ENCODE measurements at regions not wholly inside any gene's neighbourhood (a gene's known extent, or its start where the extent isn't known, plus 50 kb on each side); places are given as distances from the start of the nearest gene placed in this dataset.

- no peak for DNase-seq (ENCODE audit: low spot score)
These were observed 559.0 kb downstream of the PCDH17 start for GRCh38 chr13:58190577-58190976.

GRCh38 chr13:58191754-58192153, 560.2 kb downstream of the PCDH17 start:
- no peak for DNase-seq (ENCODE audit: low spot score)

GRCh38 chr13:58202099-58202498, 570.6 kb downstream of the PCDH17 start:
- no peak for DNase-seq (ENCODE audit: low spot score)

GRCh38 chr13:58207501-58207900, 576.0 kb downstream of the PCDH17 start:
- DNase-seq (ENCODE audit: low spot score): no peak

GRCh38 chr13:58235454-58235853, 603.9 kb downstream of the PCDH17 start:
- no peak for DNase-seq (ENCODE audit: low spot score)

GRCh38 chr13:58238972-58239773, 607.6 kb downstream of the PCDH17 start:
- no peak for DNase-seq (ENCODE audit: low spot score)

GRCh38 chr13:58239774-58240268, 608.3 kb downstream of the PCDH17 start:
- no peak for DNase-seq (ENCODE audit: low spot score)

- DNase-seq (ENCODE audit: low spot score): no peak
These were observed 615.5 kb downstream of the PCDH17 start for GRCh38 chr13:58247080-58247479.

- no peak for DNase-seq (ENCODE audit: low spot score)
These were observed 623.4 kb downstream of the PCDH17 start for GRCh38 chr13:58254943-58255342.

GRCh38 chr13:58266271-58266670, 634.7 kb downstream of the PCDH17 start:
- no peak for DNase-seq (ENCODE audit: low spot score)

GRCh38 chr13:58298556-58299135, 667.1 kb downstream of the PCDH17 start:
- DNase-seq (ENCODE audit: low spot score): peak; percentile 7

- DNase-seq (ENCODE audit: low spot score): no peak
These were observed 668.7 kb downstream of the PCDH17 start for GRCh38 chr13:58300224-58300623.

- DNase-seq (ENCODE audit: low spot score): no peak
These were observed 669.6 kb downstream of the PCDH17 start for GRCh38 chr13:58300974-58301681.

- DNase-seq (ENCODE audit: low spot score): no peak
These were observed 670.8 kb downstream of the PCDH17 start for GRCh38 chr13:58302349-58302748.

- no peak for DNase-seq (ENCODE audit: low spot score)
These were observed 674.5 kb downstream of the PCDH17 start for GRCh38 chr13:58306062-58306461.

- DNase-seq (ENCODE audit: low spot score): no peak
These were observed 681.7 kb downstream of the PCDH17 start for GRCh38 chr13:58313219-58313618.

GRCh38 chr13:58318495-58319167, 687.1 kb downstream of the PCDH17 start:
- DNase-seq (ENCODE audit: low spot score): no peak

GRCh38 chr13:58324161-58324560, 692.6 kb downstream of the PCDH17 start:
- DNase-seq (ENCODE audit: low spot score): peak; percentile 5

- no peak for DNase-seq (ENCODE audit: low spot score)
These were observed 698.2 kb downstream of the PCDH17 start for GRCh38 chr13:58329746-58330145.

- DNase-seq (ENCODE audit: low spot score): no peak
These were observed 709.4 kb downstream of the PCDH17 start for GRCh38 chr13:58340895-58341294.

- DNase-seq (ENCODE audit: low spot score): no peak
These were observed 709.8 kb downstream of the PCDH17 start for GRCh38 chr13:58341318-58341717.

GRCh38 chr13:58343076-58343475, 711.5 kb downstream of the PCDH17 start:
- no peak for DNase-seq (ENCODE audit: low spot score)
